Caco-2 (cell line): ENCODE measurements at regions not wholly inside any gene's neighbourhood (a gene's known extent, or its start where the extent isn't known, plus 50 kb on each side); places are given as distances from the start of the nearest gene placed in this dataset.

Source experiments
- BruUV-seq: library from RNA; stranded (reverse); fragments of 400-500 nt; replicated peaks from 2 replicates; lab custom pipeline; 2021; lab: Mats Ljungman, UMichigan
- CTCF ChIA-PET: fragments of 300-600 bp; sonication (Branson Sonifier 250); formaldehyde crosslinking; loops from one replicate; lab custom pipeline; 2022; ENCODE audit warnings: antibody characterized with exemption; lab: Charles Lee
- POLR2A ChIA-PET: fragments of 300-600 bp; sonication (Branson Sonifier 250); formaldehyde crosslinking; loops from one replicate; lab custom pipeline; 2022; ENCODE audit warnings: antibody characterized with exemption; lab: Charles Lee
- DNase-seq, 2 experiments: peaks; one replicate each; pipeline versions ENCODE4 v3.0.0 to v3.0.0-alpha.2; 2020 to 2022
- H3K27me3 ChIP-seq: replicated peaks from 2 replicates; pipeline ENCODE4 v1.6.0; 2011; ENCODE audit warnings: low read length; ENCODE audit not compliant: control insufficient read depth, insufficient read depth
- H3K36me3 ChIP-seq: 2 replicates; pipeline ENCODE4 v1.5.1; 2011; ENCODE audit warnings: low read length; ENCODE audit not compliant: control insufficient read depth, insufficient read depth
- H3K4me1 ChIP-seq: fragments of 250-450 bp; sonication (Bioruptor Pico); 2 replicates; pipeline ENCODE4 v1.5.1; 2020; ENCODE audit warnings: mild to moderate bottlenecking
- H3K4me3 ChIP-seq: 2 replicates; pipeline ENCODE4 v1.5.1; 2011; ENCODE audit warnings: low read depth, mild to moderate bottlenecking, control low read depth, low read length
- H3K9me3 ChIP-seq: fragments of 250-450 bp; sonication (Bioruptor Pico); 2 replicates; pipeline ENCODE4 v1.5.1; 2020; ENCODE audit warnings: mild to moderate bottlenecking, moderate library complexity
- H3K27ac Mint-ChIP-seq: one replicate; pipeline ENCODE4 v1.8.0; 2022; ENCODE audit warnings: mixed read lengths; ENCODE audit not compliant: unreplicated experiment
- H3K27me3 Mint-ChIP-seq: one replicate; pipeline ENCODE4 v1.8.0; 2022; ENCODE audit warnings: mixed read lengths; ENCODE audit not compliant: insufficient read depth, unreplicated experiment
- H3K36me3 Mint-ChIP-seq: one replicate; pipeline ENCODE4 v1.8.0; 2022; ENCODE audit warnings: mild to moderate bottlenecking, mixed read lengths; ENCODE audit not compliant: insufficient read depth, unreplicated experiment
- H3K4me1 Mint-ChIP-seq: one replicate; pipeline ENCODE4 v1.8.0; 2022; ENCODE audit warnings: low read depth, mixed read lengths; ENCODE audit not compliant: unreplicated experiment
- H3K4me3 Mint-ChIP-seq: one replicate; pipeline ENCODE4 v1.8.0; 2022; ENCODE audit warnings: mild to moderate bottlenecking, moderate library complexity, mixed read lengths; ENCODE audit not compliant: unreplicated experiment
- H3K9me3 Mint-ChIP-seq: one replicate; pipeline ENCODE4 v1.8.0; 2022; ENCODE audit warnings: mixed read lengths; ENCODE audit not compliant: unreplicated experiment
- CTCF ChIP-seq, 2 experiments: fragments of 200-600 bp in 1 of 2; IDR thresholded peaks; 1 replicate in 1 of 2; 2 replicates in 1 of 2; pipeline versions ENCODE4 v1.5.1 to v1.8.0; 2011 to 2022; ENCODE audit warnings: antibody characterized with exemption in 1 of 2, control low read depth in 1 of 2, inconsistent platforms in 1 of 2, low read depth in 1 of 2, low read length in 1 of 2, mild to moderate bottlenecking in 1 of 2, moderate library complexity in 1 of 2; ENCODE audit not compliant: insufficient read depth in 1 of 2, severe bottlenecking in 1 of 2, unreplicated experiment in 1 of 2
- intact Hi-C: fragments of 100-400 bp; cut with micrococcal nuclease; formaldehyde crosslinking; loops from one replicate; pipeline ENCODE4 v1.10.0; 2022; ENCODE audit not compliant: unreplicated experiment

DNA sequence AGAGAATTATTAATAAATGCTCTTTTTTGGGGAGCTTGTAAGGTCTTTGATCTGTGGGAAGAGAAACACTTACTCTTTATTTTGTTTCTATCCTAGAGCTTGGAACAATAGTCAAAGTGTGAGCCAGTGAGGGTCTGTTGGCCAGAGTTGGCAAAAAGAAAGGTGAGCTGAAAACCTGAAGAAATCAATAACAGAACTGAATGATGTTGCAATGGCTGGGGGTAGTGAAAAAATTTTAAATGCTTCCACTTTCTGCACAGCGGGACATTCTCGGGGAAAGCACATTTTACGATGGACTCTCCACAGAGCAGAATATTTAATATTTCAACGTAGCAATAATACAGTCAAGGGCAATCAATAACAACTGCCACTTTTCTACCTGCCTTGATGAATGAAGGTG lies 78.9 kb downstream of the SKA1 start:
- no TSS peak for BruUV-seq
- Histone ChIP-seq H3K4me1 (no peaks in the 10 kb centered on the region), H3K36me3 (no peaks in the 10 kb centered on the region), H3K27me3 (no peaks in the 10 kb centered on the region), H3K4me3 (no peak overlapping the region), H3K9me3 (no peaks in the 10 kb centered on the region)
- no peaks in the 10 kb centered on the region for H3K9me3 Mint-ChIP-seq
- CTCF ChIA-PET: no interaction called here
- no peak overlapping the region for H3K4me3 Mint-ChIP-seq
- POLR2A ChIA-PET: no interaction called here
- no peaks in the 10 kb centered on the region for H3K27me3 Mint-ChIP-seq
- H3K27ac Mint-ChIP-seq: no peak overlapping the region
- no peak for DNase-seq
- no peak for TF ChIP-seq CTCF (IDR thresholded peaks at IDR 0.05; ENCODE audit: insufficient read depth in 1 of 2, low read depth in 1 of 2, low read length in 1 of 2, severe bottlenecking in 1 of 2, unreplicated experiment in 1 of 2)
- H3K4me1 Mint-ChIP-seq: no peaks in the 10 kb centered on the region
- H3K36me3 Mint-ChIP-seq: no peaks in the 10 kb centered on the region
- intact Hi-C loops: no loop called here

DNA sequence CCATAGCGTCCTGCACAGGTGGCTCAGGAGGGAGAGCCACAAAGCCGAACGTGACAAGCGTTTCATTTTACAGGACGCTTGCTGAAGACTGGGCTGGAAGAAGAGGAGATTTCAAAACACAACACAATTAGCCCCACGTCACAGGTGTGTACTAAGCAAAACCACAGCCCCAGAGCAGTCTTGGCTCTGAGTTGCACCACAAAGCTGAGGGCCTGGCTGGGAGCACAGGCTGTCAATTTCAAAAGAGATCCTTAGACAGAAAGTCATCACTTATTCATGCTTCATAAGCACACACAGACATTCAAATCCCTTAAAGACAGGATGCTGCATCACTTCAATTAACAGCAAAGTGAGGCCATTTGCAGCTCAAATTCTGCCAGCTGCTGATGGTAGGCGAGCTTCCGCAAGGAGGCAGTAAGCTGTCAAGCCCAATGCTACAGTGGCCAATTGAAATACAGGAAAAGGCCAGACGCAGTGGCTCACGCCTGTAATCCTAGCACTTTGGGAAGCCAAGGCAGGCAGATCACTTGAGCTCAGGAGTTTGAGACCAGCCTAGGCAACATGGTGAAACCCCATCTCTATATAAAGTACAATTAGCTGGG lies 79.6 kb downstream of the SKA1 start:
- Histone ChIP-seq H3K9me3 (no peaks in the 10 kb centered on the region), H3K27me3 (no peaks in the 10 kb centered on the region), H3K4me3 (no peak overlapping the region), H3K36me3 (no peaks in the 10 kb centered on the region), H3K4me1 (no peaks in the 10 kb centered on the region)
- Mint-ChIP-seq H3K36me3 (no peaks in the 10 kb centered on the region), H3K27ac (no peak overlapping the region), H3K9me3 (no peaks in the 10 kb centered on the region), H3K27me3 (no peaks in the 10 kb centered on the region), H3K4me1 (no peaks in the 10 kb centered on the region), H3K4me3 (no peak overlapping the region)
- intact Hi-C loops: no loop called here
- DNase-seq: no peak
- CTCF ChIA-PET: no interaction called here
- POLR2A ChIA-PET: no interaction called here
- TF ChIP-seq CTCF (IDR thresholded peaks at IDR 0.05; ENCODE audit: insufficient read depth in 1 of 2, low read depth in 1 of 2, low read length in 1 of 2, severe bottlenecking in 1 of 2, unreplicated experiment in 1 of 2): no peak
- no TSS peak for BruUV-seq

- TF ChIP-seq CTCF (IDR thresholded peaks at IDR 0.05; ENCODE audit: insufficient read depth in 1 of 2, low read depth in 1 of 2, low read length in 1 of 2, severe bottlenecking in 1 of 2, unreplicated experiment in 1 of 2): no peak
- Mint-ChIP-seq H3K36me3 (no peaks in the 10 kb centered on the region), H3K27me3 (no peaks in the 10 kb centered on the region), H3K9me3 (no peaks in the 10 kb centered on the region), H3K4me3 (no peak overlapping the region), H3K27ac (no peak overlapping the region), H3K4me1 (no peaks in the 10 kb centered on the region)
- no TSS peak for BruUV-seq
- Histone ChIP-seq H3K27me3 (no peaks in the 10 kb centered on the region), H3K4me3 (no peak overlapping the region), H3K9me3 (no peaks in the 10 kb centered on the region), H3K36me3 (no peaks in the 10 kb centered on the region), H3K4me1 (no peaks in the 10 kb centered on the region)
- POLR2A ChIA-PET: no interaction called here
- DNase-seq: no peak
- intact Hi-C loops: no loop called here
- CTCF ChIA-PET: no interaction called here
These were observed 81.4 kb downstream of the SKA1 start for GRCh38 chr18:50456285-50456684.
